Stimulated activated CD8-positive, alpha-beta memory T cell treated with anti-CD3 and anti-CD28 coated beads, Interleukin-2, amount 100 ng/mL, for 48 hours (primary cell): ENCODE measurements at regions not wholly inside any gene's neighbourhood (a gene's known extent, or its start where the extent isn't known, plus 50 kb on each side); places are given as distances from the start of the nearest gene placed in this dataset.

ENCODE experiments used
- DNase-seq, 2 donors: peaks; one replicate each; pipeline ENCODE4 v3.0.0-alpha.2; 2020; ENCODE audit warnings: low read depth in 2 of 2

DNA sequence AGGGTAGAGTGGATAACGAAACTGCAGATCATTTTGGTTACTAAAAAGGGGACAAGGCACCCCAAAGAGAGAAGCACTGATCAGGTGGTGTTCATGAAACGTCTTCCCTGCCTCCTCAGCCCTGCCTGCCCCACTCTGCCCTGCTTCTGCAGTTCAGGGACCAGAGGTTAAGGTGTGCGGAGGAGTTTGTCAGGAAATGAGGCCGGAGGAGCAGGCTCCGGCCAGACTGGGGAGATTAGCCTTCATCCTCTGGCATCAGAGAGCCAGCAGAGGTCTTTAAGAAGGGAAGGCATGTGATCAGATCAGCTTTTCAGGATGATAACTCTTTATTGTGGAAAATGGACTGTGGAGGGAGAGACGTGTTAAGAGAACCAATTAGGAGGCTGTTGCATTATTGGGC is 291.9 kb upstream of the NR5A2 start:
- DNase-seq: no peak

DNA sequence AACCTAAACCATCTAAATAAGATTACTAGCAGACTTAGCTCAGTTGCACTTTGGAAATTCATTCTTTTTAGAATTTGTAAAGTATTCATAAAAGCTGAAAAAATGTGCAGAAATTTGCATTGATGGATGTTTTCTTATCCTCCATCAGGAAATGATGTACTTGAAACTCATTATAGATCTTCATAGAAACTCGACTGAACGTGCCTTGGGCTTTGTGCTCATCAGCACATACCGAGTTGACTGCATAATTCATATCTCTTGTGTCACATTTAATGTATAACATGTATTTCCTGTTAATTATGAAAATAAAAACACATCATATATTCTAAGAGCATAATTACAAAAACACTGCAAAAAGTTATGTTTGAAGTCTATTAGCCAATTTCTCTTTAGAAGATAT is 290.9 kb upstream of the NR5A2 start:
- no peak for DNase-seq

DNA sequence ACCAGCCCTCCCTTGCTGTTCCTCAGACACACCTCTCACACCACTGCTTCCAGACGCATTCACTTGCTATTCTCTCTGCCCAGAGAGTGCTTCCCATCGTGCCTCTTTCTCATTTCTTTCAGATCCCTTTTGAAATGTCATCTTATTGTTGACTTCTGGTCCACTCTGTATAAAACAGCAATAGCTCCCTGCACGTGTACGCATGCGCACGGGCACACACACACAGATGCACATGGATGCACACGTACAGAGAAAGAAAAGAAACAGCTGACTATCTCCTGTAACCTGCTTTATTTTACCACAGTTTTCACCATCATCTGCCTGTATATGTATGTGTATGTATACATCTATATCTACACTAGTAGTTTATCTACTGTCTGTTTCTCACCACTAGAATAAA is 285.9 kb upstream of the NR5A2 start:
- no peak for DNase-seq

DNA sequence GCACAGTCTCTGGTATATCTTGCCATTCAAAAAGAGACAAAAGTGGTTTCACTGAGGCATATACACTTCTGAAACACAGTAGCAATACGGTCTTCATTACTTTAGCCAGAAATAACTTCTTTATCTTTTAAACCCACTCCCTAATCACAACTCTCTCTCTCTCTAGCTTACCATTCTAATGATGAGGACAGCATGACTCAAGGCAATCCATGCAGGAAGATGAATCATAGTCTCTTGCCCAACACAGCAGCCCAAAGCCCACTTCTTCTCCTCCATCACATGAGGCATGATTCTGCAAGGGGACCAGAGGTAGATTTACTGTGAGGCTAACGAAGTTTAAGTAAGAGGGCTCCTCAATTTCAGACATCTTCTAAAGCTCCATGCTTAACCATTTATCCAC is 285.0 kb upstream of the NR5A2 start:
- DNase-seq: peak in 1 of 2 donors; percentile 0

DNA sequence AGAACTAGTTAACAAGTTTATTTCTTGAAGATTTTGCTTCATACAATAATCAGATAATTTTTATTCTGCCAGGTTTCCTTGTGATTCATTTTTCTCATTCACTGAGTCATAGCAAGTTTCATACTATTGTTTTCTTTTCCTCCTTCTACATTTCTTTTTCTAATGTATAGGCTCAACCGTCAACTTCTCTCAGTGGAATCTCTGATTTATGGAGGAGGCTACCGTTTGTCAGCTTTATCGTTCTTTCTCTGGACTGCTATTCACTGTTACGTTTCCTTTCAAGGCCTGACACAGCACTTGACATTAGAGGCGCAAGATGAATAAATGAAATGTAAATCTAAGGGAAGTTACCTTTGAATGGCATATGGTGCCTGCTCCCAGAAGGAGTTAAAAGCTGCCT is 284.3 kb upstream of the NR5A2 start:
- no peak for DNase-seq

DNA sequence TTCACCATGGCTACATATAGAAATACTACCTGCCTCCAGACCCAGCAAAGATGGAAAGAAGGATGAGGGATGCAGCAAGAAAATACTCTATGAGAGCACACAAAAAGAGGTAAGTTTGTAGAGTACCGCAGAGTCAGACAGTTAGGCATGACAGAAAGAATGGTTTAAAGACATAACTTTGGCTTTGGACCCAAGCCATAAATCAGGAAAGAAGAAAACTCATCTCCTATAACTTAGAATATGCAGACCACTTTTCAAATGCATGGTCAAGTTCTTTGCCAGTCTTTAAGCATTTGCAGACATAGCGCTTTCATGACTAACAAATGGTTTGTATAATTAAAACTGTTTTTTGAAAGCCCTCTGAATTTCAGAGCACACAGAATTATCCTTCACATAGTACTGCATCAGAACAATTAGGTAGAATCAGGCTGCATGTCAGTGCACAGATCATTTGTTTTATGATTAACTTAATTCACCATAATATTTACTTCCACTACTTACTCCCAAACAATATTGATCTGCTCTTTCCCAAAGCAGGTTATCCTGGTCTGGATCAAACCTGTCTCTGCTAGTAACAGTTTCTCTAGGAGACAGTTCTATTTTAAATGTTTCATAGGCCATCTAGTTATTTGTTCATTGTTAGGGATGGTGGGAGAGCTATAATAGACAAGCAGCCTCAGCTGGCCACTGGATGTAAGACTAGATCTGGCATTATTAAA is 280.7 kb upstream of the NR5A2 start:
- no peak for DNase-seq

DNA sequence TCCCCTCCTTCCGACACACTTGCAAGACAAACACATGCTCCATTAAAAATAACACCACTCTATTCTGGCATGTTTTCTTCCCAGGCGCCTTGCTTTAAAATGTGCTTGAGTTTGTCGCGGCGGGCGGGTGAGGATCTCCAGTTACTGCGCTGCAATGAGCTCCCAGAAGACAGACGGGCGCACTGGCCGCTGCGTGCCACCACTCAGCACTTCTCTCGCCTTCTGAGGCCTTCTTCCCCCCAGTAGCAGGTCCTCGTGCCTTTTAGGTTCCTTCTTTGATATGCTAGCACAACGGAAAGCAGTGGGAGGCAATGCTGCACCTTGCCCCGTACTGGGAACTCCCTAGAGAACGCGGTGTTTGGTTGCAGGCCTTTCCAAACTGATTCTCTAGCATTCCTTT is 279.5 kb upstream of the NR5A2 start:
- no peak for DNase-seq

DNA sequence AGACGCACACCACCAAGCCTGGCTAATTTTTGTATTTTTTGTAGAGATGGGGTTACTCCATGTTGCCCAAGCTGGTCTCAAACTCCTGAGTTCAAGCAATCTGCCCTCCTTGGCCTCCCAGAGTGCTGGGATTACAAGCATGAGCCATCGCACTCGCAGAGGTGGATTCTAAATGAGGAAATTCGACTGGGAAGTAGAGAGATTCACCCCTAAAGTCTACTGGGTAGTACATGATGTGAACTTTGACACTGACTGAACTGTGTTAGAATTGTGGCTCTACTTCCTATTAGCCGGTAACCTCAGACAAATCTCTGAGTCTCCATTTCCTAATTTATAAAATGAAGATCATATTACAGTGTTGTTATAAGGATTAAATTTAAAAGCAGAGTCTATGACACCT is 276.0 kb upstream of the NR5A2 start:
- DNase-seq: no peak

DNA sequence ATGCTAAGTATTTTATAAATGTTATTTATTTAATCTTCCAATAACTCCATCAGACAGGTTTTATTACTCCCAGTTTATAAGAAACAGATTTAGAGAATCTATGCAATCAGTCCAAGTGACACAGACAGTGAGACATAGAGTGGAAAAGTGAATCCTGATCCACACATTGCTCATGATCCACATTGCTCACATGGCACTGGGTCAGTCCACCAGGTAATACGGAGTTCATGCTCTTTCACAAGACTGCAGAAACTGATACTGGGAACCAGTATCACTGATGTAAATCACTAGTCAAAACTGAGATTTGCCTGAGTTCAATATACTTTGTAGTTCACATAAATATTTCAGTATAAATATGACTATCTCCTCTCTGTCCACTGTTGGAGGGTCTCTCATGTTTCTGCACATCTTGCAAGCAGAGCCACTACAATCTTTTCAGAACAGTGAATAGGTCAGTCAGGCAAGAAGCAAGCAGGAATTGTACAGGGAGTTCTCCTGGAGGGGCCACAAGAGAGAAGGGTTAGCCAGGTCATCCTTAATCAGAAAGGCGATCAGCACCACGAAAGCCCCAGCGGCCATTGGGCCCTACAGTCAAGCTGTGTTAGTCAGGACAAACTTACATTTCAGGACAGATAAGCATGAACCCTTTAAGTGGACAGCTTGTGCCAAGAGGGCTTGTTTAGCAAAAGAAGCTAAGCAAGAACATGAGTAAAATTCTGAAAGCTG is 275.4 kb upstream of the NR5A2 start:
- no peak for DNase-seq

DNA sequence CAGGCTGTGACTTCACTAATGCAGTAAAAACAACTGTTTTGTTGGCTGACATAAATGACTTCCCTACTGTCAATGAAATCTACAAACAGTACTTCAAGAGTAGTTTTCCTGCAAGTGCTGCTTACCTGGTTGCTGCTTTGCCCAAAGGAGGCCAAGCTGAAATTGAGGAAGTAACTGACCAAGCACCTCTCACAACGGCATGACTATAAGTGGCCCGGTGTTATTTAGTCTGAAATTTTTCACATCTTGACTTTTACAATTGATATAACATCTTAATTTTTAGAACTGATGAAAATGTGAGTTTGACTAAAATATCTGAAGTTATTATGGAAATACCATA is 274.9 kb upstream of the NR5A2 start:
- no peak for DNase-seq

DNA sequence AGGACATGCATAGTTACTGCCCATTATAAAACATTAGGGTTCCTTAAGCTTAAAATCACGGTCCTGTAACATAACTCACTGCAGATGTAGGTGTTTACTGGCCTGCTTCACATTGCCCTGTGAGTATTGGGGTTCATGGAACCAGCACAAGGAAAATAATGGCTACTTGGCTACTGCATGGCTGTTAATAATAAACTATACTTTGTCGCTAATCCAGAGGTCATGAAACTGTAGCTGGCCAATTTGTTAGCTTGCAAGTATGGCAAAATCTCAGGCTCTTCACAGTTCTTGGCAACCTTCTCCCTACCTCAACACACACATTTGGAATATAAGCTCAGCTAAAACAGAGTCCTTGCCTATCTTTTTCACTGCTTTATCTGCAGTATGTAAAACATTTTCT is 274.0 kb upstream of the NR5A2 start:
- no peak for DNase-seq

DNA sequence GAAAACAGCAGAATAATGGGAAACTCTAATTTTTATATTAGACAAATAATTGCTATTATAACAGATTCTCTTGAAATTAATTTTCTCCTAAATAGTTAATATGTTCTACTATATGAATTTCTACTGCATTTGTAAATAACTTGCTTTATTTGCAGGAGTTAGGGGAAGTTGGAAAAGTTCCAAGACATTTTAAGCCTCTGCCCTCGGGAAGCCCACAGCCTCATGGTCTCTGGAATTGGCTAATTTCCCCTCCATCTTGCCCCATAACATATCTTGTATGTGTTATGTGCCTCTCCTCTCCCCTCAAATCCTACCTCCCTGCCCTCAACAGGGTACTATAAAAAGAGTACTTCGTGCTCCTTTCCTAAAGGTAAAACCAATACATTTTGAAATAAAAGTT is 271.4 kb upstream of the NR5A2 start:
- DNase-seq: no peak

DNA sequence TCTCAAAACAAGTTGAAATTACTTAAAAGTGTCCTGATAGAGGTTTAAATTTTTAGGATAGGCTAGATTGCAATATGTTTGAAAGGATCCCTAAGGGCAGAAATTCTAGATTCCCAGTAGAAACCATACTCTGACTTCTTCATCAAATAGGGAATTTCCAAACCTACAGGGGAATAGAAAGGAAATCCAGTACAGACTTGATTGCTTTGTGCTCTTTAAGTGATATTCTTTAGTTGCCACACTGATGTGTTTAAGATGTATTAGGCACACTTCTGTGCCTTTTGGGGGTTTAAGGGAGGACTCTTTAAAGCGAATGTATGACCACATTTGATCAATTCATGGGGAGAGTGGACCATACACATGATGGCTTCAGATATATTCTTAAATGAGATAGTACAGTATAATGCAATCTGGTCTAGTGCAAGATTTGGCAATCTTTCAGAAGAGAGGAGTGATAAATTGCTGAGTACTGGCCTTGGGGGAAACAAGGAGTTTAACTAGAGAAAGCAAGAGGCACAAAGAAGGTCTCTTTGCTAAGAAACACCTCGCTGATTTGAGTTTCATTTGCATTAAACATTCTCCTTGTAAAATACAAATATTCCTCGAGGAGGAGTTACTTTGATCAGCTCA is 268.8 kb upstream of the NR5A2 start:
- no peak for DNase-seq

DNA sequence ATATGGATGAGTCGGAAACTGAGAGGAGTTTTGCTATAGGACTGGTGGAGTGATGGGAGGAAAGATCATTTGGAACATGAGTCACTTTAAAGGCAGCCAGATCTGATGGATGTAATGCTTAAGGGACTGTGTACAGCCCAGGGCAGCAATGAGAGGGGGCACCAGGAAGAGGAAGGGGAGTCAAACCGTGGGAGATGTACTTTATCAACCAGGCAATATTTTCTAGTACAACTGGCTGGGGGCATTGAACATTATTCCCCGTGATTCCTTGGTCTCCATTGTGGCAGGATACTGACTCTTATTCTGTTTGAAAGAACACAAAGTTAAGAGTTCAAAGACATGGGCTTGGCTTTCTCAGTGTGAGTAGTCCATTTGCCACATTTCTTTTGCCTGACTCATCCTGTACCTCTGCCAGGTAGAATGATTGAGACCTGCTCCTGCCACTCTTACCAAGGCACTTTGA is 268.2 kb upstream of the NR5A2 start:
- DNase-seq: no peak

DNA sequence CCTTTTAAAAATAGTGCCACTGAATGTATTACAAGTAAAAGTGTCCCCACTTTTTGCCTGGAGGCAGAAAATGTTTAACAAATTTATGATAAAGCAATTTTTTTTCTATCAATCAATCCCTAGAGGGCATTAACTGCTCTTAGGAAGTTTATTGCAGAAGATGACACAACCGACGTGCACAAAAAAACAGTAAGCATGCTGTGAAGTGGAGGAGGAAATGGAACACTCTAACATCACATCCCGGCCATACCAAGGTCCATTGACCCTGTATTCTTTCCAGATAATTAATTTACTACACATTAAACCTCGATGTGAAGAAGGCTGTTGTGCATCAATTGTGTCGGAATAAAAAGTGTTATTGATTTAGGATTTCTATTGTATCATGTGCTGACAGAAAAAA is 264.9 kb upstream of the NR5A2 start:
- no peak for DNase-seq

DNA sequence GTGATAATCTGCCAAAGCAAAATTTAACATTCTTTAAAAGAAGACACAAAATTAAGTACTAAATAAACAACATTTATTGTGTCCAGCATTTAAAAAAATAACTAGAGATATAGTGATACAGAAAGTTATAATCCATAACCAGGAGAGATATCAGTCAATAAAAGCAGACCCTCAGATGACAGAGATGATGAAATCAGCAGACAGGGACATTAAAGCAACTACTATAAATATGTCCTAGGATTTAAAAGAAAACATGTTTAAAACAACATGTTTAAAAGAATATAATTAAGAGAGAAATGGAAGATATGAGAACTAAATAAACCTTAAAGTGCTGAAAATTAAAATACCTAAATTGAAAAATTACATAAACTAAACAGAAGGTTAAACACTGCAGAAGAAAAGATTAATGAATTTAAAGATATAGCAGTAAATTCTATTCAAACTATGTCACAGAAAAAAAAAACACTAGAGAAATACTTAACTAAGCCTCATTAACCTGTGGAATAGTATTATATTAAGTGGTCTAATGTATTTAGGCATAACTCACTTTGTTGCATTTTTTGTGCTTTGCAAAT is 261.2 kb upstream of the NR5A2 start:
- no peak for DNase-seq

DNA sequence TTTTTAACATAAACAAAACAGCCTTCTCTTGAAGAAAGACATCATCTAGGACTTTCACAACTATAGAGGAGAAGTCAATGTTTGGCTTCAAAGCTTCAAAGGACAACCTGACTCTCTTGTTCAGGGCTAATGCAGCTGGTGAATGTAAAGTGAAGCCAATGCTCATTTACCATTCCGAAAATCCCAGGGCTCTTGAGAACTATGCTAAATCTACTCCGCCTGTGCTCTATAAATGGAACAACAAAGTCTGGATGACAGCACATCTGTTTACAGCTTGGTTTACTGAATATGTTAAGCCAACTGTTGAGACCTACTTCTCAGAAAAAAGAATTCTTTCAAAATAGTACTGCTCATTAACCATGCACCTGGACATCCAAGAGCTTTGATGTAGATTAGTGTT is 259.8 kb upstream of the NR5A2 start:
- DNase-seq: no peak

DNA sequence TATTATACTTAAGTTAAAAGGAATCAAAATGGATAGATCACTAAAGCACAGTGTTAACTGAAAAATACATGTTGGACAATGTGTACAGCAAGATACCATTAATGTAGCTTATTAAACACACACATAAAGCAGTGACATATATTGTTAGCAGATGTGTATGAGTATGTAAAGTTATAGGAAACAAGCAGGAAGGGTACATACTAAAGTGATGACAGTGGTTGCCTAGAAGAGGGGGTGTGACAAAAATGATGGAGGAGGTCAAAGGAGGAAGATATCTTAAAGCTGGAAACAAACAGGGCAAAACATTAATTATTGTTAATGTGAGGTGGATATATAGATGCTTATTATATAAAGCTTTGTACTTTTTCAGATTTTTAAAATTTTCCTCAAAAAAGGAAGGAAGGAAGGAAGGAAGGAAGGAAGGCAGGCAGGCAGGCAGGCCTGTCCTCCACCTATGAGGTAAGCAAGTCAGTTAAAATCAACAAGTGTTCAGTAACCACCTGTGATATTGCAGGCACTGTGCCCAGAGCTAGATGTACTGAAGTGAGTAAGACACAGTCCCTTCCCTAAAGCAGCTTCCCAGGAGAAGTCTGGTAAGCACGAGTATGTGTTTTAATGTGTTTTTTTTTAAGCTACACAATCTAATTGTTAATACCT is 252.9 kb upstream of the NR5A2 start:
- DNase-seq: no peak

DNA sequence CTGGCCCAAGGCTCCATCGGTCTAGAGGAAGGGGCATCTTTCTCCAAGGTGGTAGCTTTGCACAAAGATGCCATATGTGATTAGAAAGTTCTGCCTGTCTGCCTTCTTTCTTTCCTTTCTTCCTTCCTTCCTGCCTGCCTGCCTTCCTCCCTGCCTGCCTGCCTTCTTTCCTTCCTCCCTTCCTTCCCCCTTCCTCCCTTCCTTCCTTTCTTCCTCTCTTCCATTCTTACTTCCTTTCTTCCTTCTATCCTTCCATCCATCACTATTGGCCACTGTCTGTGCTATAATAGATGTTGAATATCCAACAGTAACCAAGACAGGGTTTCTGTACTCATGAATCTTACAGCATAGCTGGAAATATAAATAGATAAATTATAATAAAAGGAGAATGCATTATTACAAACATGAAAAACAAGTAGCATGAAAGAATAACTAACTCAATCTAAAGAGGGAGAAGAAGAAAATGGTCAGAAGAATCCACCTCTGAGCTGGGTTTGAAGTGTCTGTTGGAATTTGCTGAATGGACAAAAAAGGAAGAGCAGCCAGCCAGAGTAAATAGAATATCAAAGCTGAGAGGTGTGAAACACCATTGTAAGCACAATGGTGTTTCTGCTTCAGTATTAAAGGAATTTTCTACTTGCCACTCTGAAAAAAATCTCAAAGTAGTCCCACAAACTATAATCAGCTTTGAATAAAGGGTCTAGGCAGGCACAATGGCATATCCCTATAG is 250.6 kb upstream of the NR5A2 start:
- no peak for DNase-seq

DNA sequence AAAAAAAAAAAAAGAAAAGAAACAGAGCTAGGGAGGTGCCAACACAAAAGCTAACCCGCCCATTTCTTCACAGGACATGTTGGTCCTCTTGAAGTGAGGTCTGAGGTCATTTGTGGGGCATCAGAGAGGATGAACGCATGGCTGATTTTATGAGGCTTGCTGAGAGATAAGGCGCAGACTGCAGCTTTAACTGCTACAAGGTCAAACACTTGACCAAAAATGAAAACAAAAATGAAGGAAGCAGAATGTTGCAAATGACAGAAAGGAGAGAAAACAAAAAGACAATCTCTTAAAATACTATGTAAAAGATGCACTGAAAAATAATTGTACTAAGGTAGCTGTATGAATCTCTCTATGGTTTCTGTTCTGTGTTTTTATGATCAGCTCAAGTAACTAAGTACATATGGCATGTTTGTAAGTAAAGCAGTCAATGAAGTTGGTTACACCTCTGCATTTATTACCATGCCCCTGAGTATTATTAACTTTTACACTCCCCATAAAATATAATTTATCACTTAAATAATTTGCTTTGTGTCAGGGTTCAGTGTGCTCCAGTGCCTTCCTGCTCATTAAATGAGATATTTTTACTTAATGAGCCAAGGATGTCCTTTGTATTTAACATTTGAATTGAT is 249.1 kb upstream of the NR5A2 start:
- DNase-seq: no peak

DNA sequence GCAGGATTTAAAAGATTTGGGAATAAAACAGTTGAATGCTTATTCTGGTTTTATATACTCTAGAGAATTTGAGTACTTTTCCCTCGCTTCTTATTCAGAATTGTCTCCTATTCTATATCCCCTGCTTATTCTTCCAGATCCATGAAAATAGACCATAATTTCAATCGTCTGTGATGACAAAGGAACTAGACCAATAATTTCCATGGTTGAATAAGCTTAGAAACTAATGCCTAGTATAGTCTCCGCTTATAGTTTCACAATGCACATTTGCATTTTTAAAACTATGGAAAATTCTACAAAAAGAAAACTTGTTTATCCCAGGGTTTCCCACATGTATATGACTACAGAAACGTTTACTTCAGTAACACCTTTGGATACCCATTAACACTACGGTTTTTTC is 247.4 kb upstream of the NR5A2 start:
- DNase-seq: no peak
